ENCODE measurements at regions not wholly inside any gene's neighbourhood (a gene's known extent, or its start where the extent isn't known, plus 50 kb on each side); places are given as distances from the start of the nearest gene placed in this dataset.

GRCh38 chr15:70469182-70469581 is 294.2 kb downstream of the UACA start:
- TF ChIP-seq, protein P1, sequence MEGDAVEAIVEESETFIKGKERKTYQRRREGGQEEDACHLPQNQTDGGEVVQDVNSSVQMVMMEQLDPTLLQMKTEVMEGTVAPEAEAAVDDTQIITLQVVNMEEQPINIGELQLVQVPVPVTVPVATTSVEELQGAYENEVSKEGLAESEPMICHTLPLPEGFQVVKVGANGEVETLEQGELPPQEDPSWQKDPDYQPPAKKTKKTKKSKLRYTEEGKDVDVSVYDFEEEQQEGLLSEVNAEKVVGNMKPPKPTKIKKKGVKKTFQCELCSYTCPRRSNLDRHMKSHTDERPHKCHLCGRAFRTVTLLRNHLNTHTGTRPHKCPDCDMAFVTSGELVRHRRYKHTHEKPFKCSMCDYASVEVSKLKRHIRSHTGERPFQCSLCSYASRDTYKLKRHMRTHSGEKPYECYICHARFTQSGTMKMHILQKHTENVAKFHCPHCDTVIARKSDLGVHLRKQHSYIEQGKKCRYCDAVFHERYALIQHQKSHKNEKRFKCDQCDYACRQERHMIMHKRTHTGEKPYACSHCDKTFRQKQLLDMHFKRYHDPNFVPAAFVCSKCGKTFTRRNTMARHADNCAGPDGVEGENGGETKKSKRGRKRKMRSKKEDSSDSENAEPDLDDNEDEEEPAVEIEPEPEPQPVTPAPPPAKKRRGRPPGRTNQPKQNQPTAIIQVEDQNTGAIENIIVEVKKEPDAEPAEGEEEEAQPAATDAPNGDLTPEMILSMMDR (IDR thresholded peaks at IDR 0.05), result no peak
- no peak for TF ChIP-seq POLR2A (IDR thresholded peaks at IDR 0.05)
